HCT116 (cell line): ENCODE measurements at regions not wholly inside any gene's neighbourhood (a gene's known extent, or its start where the extent isn't known, plus 50 kb on each side); places are given as distances from the start of the nearest gene placed in this dataset.

Source experiments
- ATAC-seq: fragments of 200-7000 bp; cut with Tn5 transposase; 2 replicates; pipeline ENCODE4 v1.9.1; 2020; ENCODE audit warnings: mild to moderate bottlenecking, moderate library complexity
- BruUV-seq: library from RNA; stranded (reverse); fragments of 400-500 nt; replicated peaks from 2 replicates; lab custom pipeline; 2021; lab: Mats Ljungman, UMichigan
- CTCF ChIA-PET: fragments of 300-600 bp; sonication (Branson Sonifier 250); formaldehyde crosslinking; loops from one replicate; lab custom pipeline; 2021; ENCODE audit warnings: antibody characterized with exemption; lab: Charles Lee
- POLR2A ChIA-PET: fragments of 300-600, 350-600 bp; sonication (Branson Sonifier 250); formaldehyde crosslinking; loops from one replicate; lab custom pipeline; 2021; ENCODE audit warnings: antibody characterized with exemption; lab: Charles Lee
- RAD21 ChIA-PET, 2 experiments: fragments of 300-600 bp; sonication (Branson Sonifier 250); formaldehyde crosslinking; loops; one replicate each; lab custom pipeline; 2023; ENCODE audit warnings: low total read pairs in 2 of 2; ENCODE audit not compliant: uncharacterized antibody in 2 of 2, unreplicated experiment in 2 of 2, low non-redundant PET in 1 of 2; lab: Charles Lee
- DNase-seq: peaks from one replicate; pipeline ENCODE4 v3.0.0-alpha.2; 2010; ENCODE audit warnings: low read depth, low spot score
- H2AFZ ChIP-seq: fragments of 200-600 bp; shearing (Covaris generic), sonication (generic); 2 replicates; pipeline ENCODE4 v1.6.1; 2017; ENCODE audit warnings: low read depth, mixed run types, mixed read lengths, antibody characterized with exemption, low read length; ENCODE audit not compliant: poor library complexity, severe bottlenecking
- H3K27ac ChIP-seq: 2 replicates; pipeline ENCODE4 v1.5.1; 2012; ENCODE audit warnings: low read depth, low read length
- H3K27me3 ChIP-seq: fragments of 200-600 bp; sonication (generic); 2 replicates; pipeline ENCODE4 v1.6.1; 2016; ENCODE audit warnings: mixed run types, low read length, mixed read lengths; ENCODE audit not compliant: insufficient read depth
- H3K36me3 ChIP-seq, 2 experiments: fragments of 200-500 bp in 1 of 2; fragments of 200-600 bp in 1 of 2; sonication (Bioruptor generic) in 1 of 2; sonication (generic) in 1 of 2; 2 replicates each; pipeline versions ENCODE4 v1.5.1 to v1.6.1; 2014 to 2016; ENCODE audit warnings: low read length in 2 of 2, inconsistent platforms in 1 of 2, mixed read lengths in 1 of 2, mixed run types in 1 of 2; ENCODE audit not compliant: insufficient read depth in 2 of 2, control insufficient read depth in 1 of 2
- H3K4me1 ChIP-seq, 2 experiments: fragments of 200-600 bp in 1 of 2; sonication (generic) in 1 of 2; 2 replicates each; pipeline versions ENCODE4 v1.5.1 to v1.6.1; 2012 to 2017; ENCODE audit warnings: low read length in 2 of 2, inconsistent platforms in 1 of 2, mild to moderate bottlenecking in 1 of 2, mixed read lengths in 1 of 2, mixed run types in 1 of 2, moderate library complexity in 1 of 2; ENCODE audit not compliant: insufficient read depth in 2 of 2, control insufficient read depth in 1 of 2
- H3K4me2 ChIP-seq: fragments of 200-600 bp; sonication (generic); 2 replicates; pipeline ENCODE4 v1.6.1; 2017; ENCODE audit warnings: mixed run types, low read length, mixed read lengths
- H3K4me3 ChIP-seq, 2 experiments: fragments of 200-600 bp in 1 of 2; sonication (generic) in 1 of 2; replicated peaks in 1 of 2; 2 replicates each; pipeline ENCODE4 v1.5.1; 2011 to 2016; ENCODE audit warnings: low read length in 2 of 2, control low read depth in 1 of 2, low read depth in 1 of 2, mild to moderate bottlenecking in 1 of 2, mixed read lengths in 1 of 2, mixed run types in 1 of 2
- H3K79me2 ChIP-seq: fragments of 200-600 bp; sonication (generic); 2 replicates; pipeline ENCODE4 v1.6.1; 2017; ENCODE audit warnings: mild to moderate bottlenecking, mixed run types, low read length, moderate library complexity, mixed read lengths; ENCODE audit not compliant: insufficient read depth
- H3K9ac ChIP-seq: fragments of 200-600 bp; sonication (generic); 2 replicates; pipeline ENCODE4 v1.6.1; 2016; ENCODE audit warnings: low read length, mixed read lengths
- H3K9me2 ChIP-seq: fragments of 200-600 bp; sonication (generic), shearing (Covaris generic); 2 replicates; pipeline ENCODE4 v1.6.1; 2017; ENCODE audit warnings: mixed run types, mild to moderate bottlenecking, moderate library complexity; ENCODE audit not compliant: insufficient read depth
- H3K9me3 ChIP-seq, 2 experiments: fragments of 200-500 bp in 1 of 2; fragments of 200-600 bp in 1 of 2; sonication (Bioruptor generic) in 1 of 2; sonication (generic) in 1 of 2; 2 replicates each; pipeline ENCODE4 v1.6.1; 2014 to 2017; ENCODE audit warnings: low read length in 2 of 2, mixed read lengths in 2 of 2, inconsistent platforms in 1 of 2, low read depth in 1 of 2, mild to moderate bottlenecking in 1 of 2, mixed run types in 1 of 2, moderate library complexity in 1 of 2; ENCODE audit not compliant: control insufficient read depth in 1 of 2, insufficient read depth in 1 of 2
- H4K20me1 ChIP-seq: fragments of 200-600 bp; sonication (generic), shearing (Covaris generic); 2 replicates; pipeline ENCODE4 v1.6.1; 2017; ENCODE audit warnings: mixed run types, mild to moderate bottlenecking, moderate library complexity; ENCODE audit not compliant: insufficient read depth
- CBX3 ChIP-seq: IDR thresholded peaks from 2 replicates; pipeline ENCODE4 v1.6.1; 2012; ENCODE audit warnings: low read depth
- CEBPB ChIP-seq: IDR thresholded peaks from 2 replicates; pipeline ENCODE4 v1.6.1; 2012; ENCODE audit warnings: low read depth
- CTCF ChIP-seq, 3 experiments: fragments of 200-600 bp in 1 of 3; sonication (generic) in 1 of 3; IDR thresholded peaks in 2 of 3; conservative IDR thresholded peaks in 1 of 3; 2 replicates each; pipeline ENCODE4 v1.5.1; 2012 to 2017; ENCODE audit warnings: low read depth in 2 of 3, low read length in 2 of 3, antibody characterized with exemption in 1 of 3, borderline replicate concordance in 1 of 3, control low read depth in 1 of 3, mild to moderate bottlenecking in 1 of 3, mixed read lengths in 1 of 3, mixed run types in 1 of 3, moderate library complexity in 1 of 3; ENCODE audit not compliant: insufficient read depth in 1 of 3
- ELF1 ChIP-seq: IDR thresholded peaks from 2 replicates; pipeline ENCODE4 v1.6.1; 2012; ENCODE audit warnings: low read depth, borderline replicate concordance
- EZH2 ChIP-seq: fragments of 200-600 bp; sonication (generic); IDR thresholded peaks from 2 replicates; pipeline ENCODE4 v1.6.1; 2017; ENCODE audit warnings: antibody characterized with exemption, mixed run types
- POLR2AphosphoS5 ChIP-seq: IDR thresholded peaks from 2 replicates; pipeline ENCODE4 v1.6.1; 2011; ENCODE audit warnings: mild to moderate bottlenecking, low read depth, low read length, moderate library complexity
- REST ChIP-seq: IDR thresholded peaks from 2 replicates; pipeline ENCODE4 v1.6.1; 2012; ENCODE audit warnings: low read depth
- SP1 ChIP-seq: IDR thresholded peaks from 2 replicates; pipeline ENCODE4 v1.6.1; 2012; ENCODE audit warnings: low read depth
- SRF ChIP-seq: IDR thresholded peaks from 2 replicates; pipeline ENCODE4 v1.6.1; 2012; ENCODE audit warnings: low read depth
- TCF7L2 ChIP-seq: IDR thresholded peaks from 2 replicates; pipeline ENCODE4 v1.7.0; 2011; ENCODE audit warnings: borderline replicate concordance, inconsistent platforms; ENCODE audit not compliant: insufficient read depth, insufficient read length; ENCODE audit errors: extremely low read depth
- ZBTB33 ChIP-seq: IDR thresholded peaks from 2 replicates; pipeline ENCODE4 v1.6.1; 2011; ENCODE audit warnings: mild to moderate bottlenecking, low read length, moderate library complexity; ENCODE audit not compliant: insufficient replicate concordance; ENCODE audit errors: extremely low read depth
- ZNF274 ChIP-seq: fragments of 200-500 bp; sonication (Bioruptor generic); IDR thresholded peaks from 2 replicates; pipeline ENCODE4 v1.6.1; 2014; ENCODE audit warnings: mild to moderate bottlenecking, low read depth, low read length, inconsistent platforms
- intact Hi-C: fragments of 100-400 bp; cut with micrococcal nuclease; formaldehyde crosslinking; loops from 2 replicates; pipeline ENCODE4 v1.10.0; 2022

- ChIA-PET POLR2A (no interaction called here), RAD21 (no interaction called here), CTCF (no interaction called here)
- H4K20me1 ChIP-seq, result no peaks in the 10 kb centered on the region
- H3K9ac ChIP-seq, result no peak overlapping the region
- H3K4me1 ChIP-seq, result no peaks in the 10 kb centered on the region
- TF ChIP-seq ELF1 (no peak), EZH2 (no peak), SP1 (no peak)
- H3K9me3 ChIP-seq, result no peaks in the 10 kb centered on the region
- H3K4me3 ChIP-seq, result no peak overlapping the region
- no peak overlapping the region for H3K4me2 ChIP-seq
- no peaks in the 10 kb centered on the region for H3K27me3 ChIP-seq
- no peak for ATAC-seq
- no peak overlapping the region for H3K27ac ChIP-seq
- no peaks in the 10 kb centered on the region for H3K79me2 ChIP-seq
- H3K36me3 ChIP-seq, result no peaks in the 10 kb centered on the region
- intact Hi-C loops, result no loop called here
- H2AFZ ChIP-seq, result no peak overlapping the region
- no TSS peak for BruUV-seq
- H3K9me2 ChIP-seq, result no peaks in the 10 kb centered on the region
- DNase-seq, result no peak
These were observed 108.6 kb downstream of the PPM1A start for GRCh38 chr14:60357551-60358149.

GRCh38 chr14:60363275-60363674, 114.3 kb downstream of the PPM1A start:
- no peaks in the 10 kb centered on the region for H3K27me3 ChIP-seq
- BruUV-seq, result no TSS peak
- no peak overlapping the region for H2AFZ ChIP-seq
- no peak for ATAC-seq
- intact Hi-C loops, result no loop called here
- H3K4me3 ChIP-seq, result no peak overlapping the region
- H3K9me2 ChIP-seq, result no peaks in the 10 kb centered on the region
- POLR2A ChIA-PET, result no interaction called here
- no peak overlapping the region for H3K9ac ChIP-seq
- no peaks in the 10 kb centered on the region for H3K4me1 ChIP-seq
- CTCF ChIA-PET, result interaction anchor here (1.8 kb wide), 1 partner anchor 31 kb away, joined by 4 read pairs; no protein-coding TSS in a partner anchor
- RAD21 ChIA-PET, result no interaction called here
- H4K20me1 ChIP-seq, result no peaks in the 10 kb centered on the region
- no peak overlapping the region for H3K4me2 ChIP-seq
- H3K36me3 ChIP-seq, result no peaks in the 10 kb centered on the region
- no peak for DNase-seq
- H3K27ac ChIP-seq, result no peak overlapping the region
- H3K9me3 ChIP-seq, result no peaks in the 10 kb centered on the region
- H3K79me2 ChIP-seq, result no peaks in the 10 kb centered on the region
- no peak for TF ChIP-seq SRF
- TF ChIP-seq CBX3, result no peak
- TF ChIP-seq ZBTB33, result no peak
- TF ChIP-seq TCF7L2, result no peak
- TF ChIP-seq ZNF274, result no peak
- TF ChIP-seq POLR2AphosphoS5, result no peak
- no peak for TF ChIP-seq CEBPB
- no peak for TF ChIP-seq ELF1
- TF ChIP-seq REST, result no peak
- no peak for TF ChIP-seq CTCF (IDR thresholded peaks at IDR 0.05 in 2 of 3, conservative IDR thresholded peaks at IDR 0.05 in 1 of 3; ENCODE audit: borderline replicate concordance in 1 of 3, insufficient read depth in 1 of 3, low read depth in 2 of 3, low read length in 2 of 3)
